Stimulated activated CD4-positive, alpha-beta T cell treated with anti-CD3 and anti-CD28 coated beads, Interleukin-4, amount 100 ng/mL, for 4 hours (primary cell): ENCODE measurements at regions not wholly inside any gene's neighbourhood (a gene's known extent, or its start where the extent isn't known, plus 50 kb on each side); places are given as distances from the start of the nearest gene placed in this dataset.

Experiments used
- DNase-seq, 2 experiments: peaks; one replicate each; pipeline ENCODE4 v3.0.0-alpha.2; 2020

DNA sequence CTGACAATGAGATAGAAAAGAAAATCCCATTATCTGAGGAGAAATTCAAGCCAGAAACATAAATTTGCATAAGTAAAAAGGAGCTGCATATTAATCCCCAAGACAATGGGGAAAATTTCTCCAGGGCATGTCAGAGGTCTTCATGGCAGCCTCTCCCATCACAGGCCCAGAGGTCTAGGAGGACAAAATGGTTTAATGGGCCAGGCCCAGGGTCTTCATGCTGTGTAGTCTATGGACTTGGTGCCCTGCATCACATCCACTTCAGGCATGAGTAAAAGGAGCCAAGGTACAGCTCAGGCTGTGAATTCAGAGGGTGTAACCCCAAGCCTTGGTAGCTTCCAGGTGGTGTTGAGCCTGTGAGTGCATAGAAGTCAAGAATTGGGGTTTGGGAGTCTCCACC, 1097.2 kb upstream of the RAG2 start:
- DNase-seq: no peak

- no peak for DNase-seq
Measured at GRCh38 chr11:37689951-37690350, 1091.9 kb upstream of the RAG2 start.

GRCh38 chr11:37688456-37688855, 1090.4 kb upstream of the RAG2 start:
- no peak for DNase-seq

GRCh38 chr11:37687130-37687529, 1089.1 kb upstream of the RAG2 start:
- no peak for DNase-seq

DNA sequence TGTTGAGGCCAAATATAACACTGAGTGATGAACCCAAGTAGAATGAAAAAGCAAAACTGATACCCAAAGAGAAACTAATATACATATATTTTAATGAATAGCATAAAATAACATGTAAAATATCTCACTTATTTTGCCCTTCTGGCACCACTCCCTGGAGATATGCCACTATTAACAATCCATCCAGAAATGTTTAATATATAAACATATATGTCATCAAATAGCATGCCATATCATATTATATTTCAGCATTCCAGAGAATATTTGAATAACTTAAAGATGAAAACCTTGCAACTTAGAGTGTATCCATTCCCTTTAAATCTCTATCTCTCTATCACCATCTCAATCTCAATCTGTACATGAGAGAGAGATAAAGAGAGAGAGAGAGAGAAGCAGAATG, 1073.3 kb upstream of the RAG2 start:
- no peak for DNase-seq

GRCh38 chr11:37666960-37667359, 1068.9 kb upstream of the RAG2 start:
- DNase-seq: no peak

- no peak for DNase-seq
Measured at GRCh38 chr11:37657645-37658044, 1059.6 kb upstream of the RAG2 start.

GRCh38 chr11:37647767-37648166, 1049.7 kb upstream of the RAG2 start:
- DNase-seq: no peak

GRCh38 chr11:37643968-37644367, 1045.9 kb upstream of the RAG2 start:
- no peak for DNase-seq

DNA sequence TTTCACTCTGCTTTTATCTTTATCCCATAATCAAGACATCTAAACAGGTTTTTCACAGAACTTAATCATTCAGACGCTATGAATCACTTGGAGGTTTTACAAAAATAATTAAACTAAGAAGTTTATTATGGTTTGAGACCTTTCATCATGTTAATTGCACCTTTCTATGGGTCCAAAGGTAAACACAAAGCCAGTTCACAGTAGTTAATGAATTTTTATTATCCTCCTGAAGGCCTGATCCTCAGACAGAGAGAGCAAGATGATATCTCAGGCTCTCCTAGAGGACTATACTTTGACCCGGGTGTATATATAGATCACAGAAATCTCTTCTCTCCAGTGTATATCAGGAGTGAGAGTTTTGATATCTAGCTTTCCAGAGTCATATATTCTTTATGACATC, 1044.3 kb upstream of the RAG2 start:
- no peak for DNase-seq

DNA sequence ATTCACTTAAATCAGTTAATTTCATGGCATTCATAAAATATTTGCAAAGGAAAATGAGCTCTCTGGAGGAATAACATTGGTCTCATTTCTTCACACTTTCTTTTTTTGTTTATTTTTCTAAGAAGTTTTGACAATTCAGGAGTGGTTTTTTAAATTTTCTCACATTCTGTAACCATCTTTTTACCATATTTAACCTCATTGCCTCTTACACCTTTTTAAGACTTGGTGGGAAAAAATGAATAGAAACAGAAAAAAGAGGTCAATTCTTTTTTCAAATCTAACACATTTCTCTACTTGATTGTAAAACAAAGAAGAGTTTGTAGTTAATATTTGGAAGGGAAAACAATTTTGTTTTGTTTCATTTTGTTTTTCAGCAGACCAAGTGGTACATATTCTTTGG, 1034.7 kb upstream of the RAG2 start:
- DNase-seq: no peak

DNA sequence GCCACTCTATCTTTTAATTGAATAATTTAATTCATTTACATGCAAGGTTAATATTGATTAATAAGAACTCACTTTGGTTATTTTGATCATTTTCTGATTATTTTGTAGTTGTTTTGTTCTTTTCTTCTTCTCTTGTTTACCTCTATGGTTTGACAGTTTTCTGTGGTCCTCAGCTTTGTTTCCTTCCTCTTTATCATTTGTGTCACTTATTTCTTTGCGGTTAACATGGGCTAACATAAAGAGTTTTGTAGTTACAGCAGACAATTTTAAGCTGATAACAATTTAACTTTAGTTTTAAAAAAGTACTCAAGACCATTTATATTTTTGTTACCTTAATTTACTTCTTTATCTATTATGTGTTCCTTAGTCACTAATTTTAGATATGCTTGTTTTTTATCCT, 1032.8 kb upstream of the RAG2 start:
- DNase-seq: no peak

GRCh38 chr11:37623778-37624177, 1025.7 kb upstream of the RAG2 start:
- DNase-seq: no peak

- DNase-seq: no peak
Measured at GRCh38 chr11:37621662-37622061, 1023.6 kb upstream of the RAG2 start.

GRCh38 chr11:37616291-37616690, 1018.3 kb upstream of the RAG2 start:
- no peak for DNase-seq

DNA sequence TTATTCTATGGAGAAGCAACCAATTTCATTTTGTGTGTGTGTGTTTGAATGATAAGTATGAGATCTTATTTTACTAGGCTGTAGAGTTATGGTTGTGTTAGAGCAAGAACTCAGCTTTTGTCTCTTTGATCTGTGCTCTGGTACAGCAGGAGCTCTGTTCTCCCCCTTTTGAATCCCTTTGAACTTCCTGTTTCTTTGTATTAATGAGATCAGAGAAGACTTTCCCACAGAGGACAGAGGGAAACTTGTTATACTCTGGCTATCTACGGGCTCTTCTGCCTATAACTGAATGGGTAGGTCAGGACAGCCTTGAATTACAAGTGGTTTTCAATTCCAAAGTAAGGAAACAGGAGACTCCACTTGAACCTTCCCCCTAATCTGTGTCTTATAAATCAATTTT, 1015.0 kb upstream of the RAG2 start:
- DNase-seq: no peak

GRCh38 chr11:37612146-37612545, 1014.1 kb upstream of the RAG2 start:
- no peak for DNase-seq

DNA sequence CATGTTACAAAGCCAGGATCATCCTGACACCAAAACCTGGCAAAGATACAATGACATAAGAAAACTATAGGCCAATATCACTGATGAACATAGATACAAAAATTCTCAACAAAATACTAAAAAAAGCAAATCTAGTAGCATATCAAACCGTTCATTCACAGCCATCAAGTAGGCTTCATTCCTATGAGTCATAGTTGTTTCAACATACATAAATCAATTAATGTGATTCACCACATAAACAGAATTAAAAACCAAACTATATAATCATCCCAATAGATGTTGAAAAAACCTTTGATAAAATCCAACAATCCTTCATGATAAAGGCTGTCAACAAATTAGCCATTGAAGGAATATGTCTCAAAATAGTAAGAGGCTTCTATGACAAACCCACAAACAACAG, 1007.2 kb upstream of the RAG2 start:
- no peak for DNase-seq

- no peak for DNase-seq
Measured at GRCh38 chr11:37598381-37598780, 1000.3 kb upstream of the RAG2 start.

DNA sequence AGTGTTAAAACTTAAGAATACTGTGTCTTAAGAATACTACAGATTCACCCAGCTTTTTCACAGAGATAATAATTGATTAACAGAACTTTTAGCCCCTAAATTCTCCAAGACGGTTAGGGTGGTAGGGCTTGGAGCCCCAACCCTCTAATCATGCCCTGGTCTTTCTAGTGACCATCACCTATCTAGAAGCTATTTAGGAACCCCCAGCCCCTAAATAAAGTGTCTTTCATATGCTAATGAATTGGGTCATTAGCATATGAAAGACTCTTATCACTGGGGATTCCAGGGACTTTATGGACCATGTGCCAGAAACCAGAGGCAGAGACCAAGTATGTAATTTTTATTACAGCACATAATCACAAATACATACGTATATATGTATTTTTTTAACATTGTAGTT, 999.7 kb upstream of the RAG2 start:
- no peak for DNase-seq

GRCh38 chr11:37595845-37596244, 997.8 kb upstream of the RAG2 start:
- DNase-seq: no peak

- DNase-seq: no peak
Measured at GRCh38 chr11:37574361-37574760, 976.3 kb upstream of the RAG2 start.

GRCh38 chr11:37572491-37573171, 974.6 kb upstream of the RAG2 start:
- DNase-seq: no peak

GRCh38 chr11:37571246-37571645, 973.2 kb upstream of the RAG2 start:
- DNase-seq: no peak

- DNase-seq: no peak
Measured at GRCh38 chr11:37560991-37561390, 963.0 kb upstream of the RAG2 start.

- DNase-seq: no peak
Measured at GRCh38 chr11:37560346-37560745, 962.3 kb upstream of the RAG2 start.
